Large intestine (tissue), 3 donors: ENCODE measurements at regions not wholly inside any gene's neighbourhood (a gene's known extent, or its start where the extent isn't known, plus 50 kb on each side); places are given as distances from the start of the nearest gene placed in this dataset.

ENCODE experiments used
- DNase-seq, 2 donors: peaks; one replicate each; pipeline versions ENCODE4 v3.0.0 to v3.0.0-alpha.2; 2013
- H3K27ac ChIP-seq: one replicate; pipeline ENCODE4 v1.5.1; 2013; ENCODE audit warnings: low read length
- H3K27me3 ChIP-seq: 2 replicates; pipeline ENCODE4 v1.6.1; 2013; ENCODE audit warnings: low read length; ENCODE audit not compliant: control insufficient read depth, insufficient read depth
- H3K36me3 ChIP-seq: 2 replicates; pipeline ENCODE4 v1.6.1; 2013; ENCODE audit warnings: low read length; ENCODE audit not compliant: control insufficient read depth, insufficient read depth
- H3K4me1 ChIP-seq: one replicate; pipeline ENCODE4 v1.6.1; 2013; ENCODE audit warnings: low read length; ENCODE audit not compliant: control insufficient read depth, insufficient read depth
- H3K4me3 ChIP-seq: one replicate; pipeline ENCODE4 v1.5.1; 2013; ENCODE audit warnings: low read length
- H3K9me3 ChIP-seq: one replicate; pipeline ENCODE4 v1.6.1; 2013; ENCODE audit warnings: mild to moderate bottlenecking, low read depth, low read length, moderate library complexity; ENCODE audit not compliant: control insufficient read depth
- WGBS: methylation state at CpG from one replicate; pipeline ENCODE4 v1.1.5; 2013; ENCODE audit warnings: low lambda C conversion rate; ENCODE audit not compliant: insufficient coverage; 5-methylcytosine and 5-hydroxymethylcytosine counted together

DNA sequence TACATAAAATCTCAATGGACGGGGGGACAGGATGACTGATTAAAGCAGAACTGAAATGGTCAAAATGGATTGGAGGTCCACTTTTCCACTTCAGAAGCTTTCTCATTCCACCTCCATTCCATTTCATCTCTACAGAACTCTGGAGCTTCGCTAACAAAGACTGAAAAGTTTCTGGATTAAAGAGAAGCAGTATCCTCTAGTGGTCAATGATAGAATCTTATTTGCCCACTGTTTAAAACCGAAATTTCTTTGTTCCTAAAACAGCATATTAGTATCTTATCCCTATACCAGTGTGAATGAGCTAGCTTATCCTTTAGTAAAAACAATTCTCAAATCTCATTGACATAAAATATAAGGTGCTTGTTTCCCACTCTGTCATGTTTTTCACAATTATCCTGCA, 890.6 kb downstream of the KCNT2 start:
- DNase-seq, result no peak
- no peaks in the 10 kb centered on the region for H3K4me1 ChIP-seq
- 100% methylated on average over 1 of the region's 3 CpGs for WGBS
- H3K27ac ChIP-seq, result no peak overlapping the region
- H3K36me3 ChIP-seq, result no peaks in the 10 kb centered on the region
- H3K27me3 ChIP-seq, result no peaks in the 10 kb centered on the region
- no peaks in the 10 kb centered on the region for H3K9me3 ChIP-seq
- no peak overlapping the region for H3K4me3 ChIP-seq

DNA sequence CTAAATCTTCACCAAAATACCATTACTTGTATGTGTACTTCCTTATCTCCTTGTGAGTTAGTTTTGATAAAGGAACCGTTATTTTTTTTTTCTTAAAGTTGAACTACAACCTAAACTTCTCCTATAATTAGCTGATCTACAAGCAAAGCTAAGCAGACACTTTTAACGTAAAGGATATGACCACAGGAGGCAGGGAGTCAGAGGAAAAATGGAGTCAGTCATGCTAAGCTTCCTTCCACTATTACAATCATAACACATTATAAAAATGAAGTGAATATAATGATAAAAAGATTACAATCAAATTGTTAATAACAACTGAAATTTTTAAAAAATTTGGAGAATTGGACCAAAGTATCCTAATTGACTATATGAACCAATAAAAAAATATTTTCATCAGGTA, 892.6 kb downstream of the KCNT2 start:
- Histone ChIP-seq H3K27me3 (no peaks in the 10 kb centered on the region), H3K36me3 (no peaks in the 10 kb centered on the region), H3K9me3 (no peaks in the 10 kb centered on the region), H3K27ac (no peak overlapping the region), H3K4me1 (no peaks in the 10 kb centered on the region), H3K4me3 (no peak overlapping the region)
- WGBS, result 67% methylated on average over 2 of the region's 2 CpGs
- no peak for DNase-seq

DNA sequence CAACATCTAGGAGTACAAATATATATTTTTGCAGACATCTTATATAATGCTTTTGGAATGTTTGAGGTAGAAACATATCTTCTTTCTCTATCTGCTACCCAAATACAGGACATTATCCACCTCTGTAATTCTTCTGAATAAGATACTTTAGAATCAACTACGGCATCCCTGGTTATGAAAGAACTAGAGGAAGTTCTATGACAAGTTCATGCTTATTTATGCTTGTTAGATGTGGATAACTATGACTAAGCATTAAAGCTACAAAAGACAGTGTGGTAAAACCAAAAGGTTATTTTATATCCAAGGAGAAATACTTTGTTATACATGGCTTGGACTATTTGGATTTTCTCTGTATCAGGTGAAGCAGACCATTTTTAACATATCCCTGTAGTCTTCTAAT, 894.0 kb downstream of the KCNT2 start:
- WGBS, result no CpG with 5 or more reads among the region's 1 CpG
- Histone ChIP-seq H3K4me1 (no peaks in the 10 kb centered on the region), H3K27me3 (no peaks in the 10 kb centered on the region), H3K4me3 (no peak overlapping the region), H3K9me3 (no peaks in the 10 kb centered on the region), H3K27ac (no peak overlapping the region), H3K36me3 (no peaks in the 10 kb centered on the region)
- no peak for DNase-seq

DNA sequence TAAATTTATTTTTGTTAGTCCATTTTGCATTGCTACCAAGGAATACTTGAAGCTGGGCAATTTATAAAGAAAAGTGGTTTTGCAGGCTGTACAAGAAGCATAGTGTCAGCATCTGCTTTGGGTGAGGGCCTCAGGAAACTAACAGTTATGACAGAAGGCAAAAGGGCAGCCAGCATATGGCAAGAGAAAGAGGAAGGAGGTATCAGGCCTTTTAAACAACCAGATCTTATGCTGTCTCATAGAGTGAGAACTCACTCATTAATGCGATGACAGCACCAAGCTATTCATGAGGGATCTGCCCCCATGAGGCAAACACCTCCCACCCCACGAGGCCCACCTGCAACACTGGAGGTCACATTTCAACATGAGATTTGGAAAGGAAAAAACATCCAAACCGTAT, 898.4 kb downstream of the KCNT2 start:
- H3K27me3 ChIP-seq, result no peaks in the 10 kb centered on the region
- H3K4me1 ChIP-seq, result no peaks in the 10 kb centered on the region
- H3K36me3 ChIP-seq, result no peaks in the 10 kb centered on the region
- H3K4me3 ChIP-seq, result no peak overlapping the region
- no peak overlapping the region for H3K27ac ChIP-seq
- H3K9me3 ChIP-seq, result no peaks in the 10 kb centered on the region
- DNase-seq, result no peak
- no CpG with 5 or more reads among the region's 3 CpGs for WGBS

DNA sequence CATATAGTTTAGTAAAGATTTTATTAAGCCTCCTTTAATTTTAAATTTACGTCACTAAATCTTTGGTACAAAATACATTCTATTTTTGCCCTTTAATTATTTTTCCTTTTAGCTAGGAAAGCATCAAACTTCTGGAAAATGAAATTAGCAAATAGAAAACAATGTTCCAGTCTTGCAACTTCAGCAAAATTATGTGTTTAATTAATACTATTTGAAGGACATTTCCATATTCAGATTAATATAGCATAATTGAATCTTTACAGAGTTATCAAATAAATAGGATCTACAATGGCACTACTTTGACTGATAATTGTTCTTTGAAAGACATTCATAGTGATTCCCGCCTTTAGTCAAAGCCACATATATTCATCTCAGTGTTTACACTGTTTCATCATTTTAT, 904.2 kb downstream of the KCNT2 start:
- DNase-seq, result no peak
- 100% methylated on average over 1 of the region's 2 CpGs for WGBS
- Histone ChIP-seq H3K4me3 (no peak overlapping the region), H3K4me1 (no peaks in the 10 kb centered on the region), H3K27ac (no peak overlapping the region), H3K27me3 (no peaks in the 10 kb centered on the region), H3K9me3 (no peaks in the 10 kb centered on the region), H3K36me3 (no peaks in the 10 kb centered on the region)

DNA sequence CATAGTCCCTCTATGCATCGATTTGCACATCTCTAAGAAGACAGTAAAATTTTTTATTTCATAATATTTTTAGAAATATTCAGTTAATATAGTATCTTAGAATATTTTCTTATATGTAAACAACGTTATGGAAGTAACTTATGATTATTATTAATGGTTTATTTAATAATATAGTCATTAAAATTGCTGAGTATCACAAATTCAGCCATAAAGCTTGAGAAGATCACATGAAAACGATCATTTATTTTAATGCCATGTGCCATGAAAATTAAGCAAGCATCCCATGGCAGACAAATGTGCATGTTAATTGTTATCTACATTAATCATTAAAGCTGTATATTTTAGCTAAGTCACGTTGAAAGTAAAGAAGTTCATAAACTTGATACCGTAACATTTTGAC, 907.1 kb downstream of the KCNT2 start:
- no peaks in the 10 kb centered on the region for H3K36me3 ChIP-seq
- 82% methylated on average over 3 of the region's 5 CpGs for WGBS
- H3K4me1 ChIP-seq, result no peaks in the 10 kb centered on the region
- no peaks in the 10 kb centered on the region for H3K9me3 ChIP-seq
- no peak overlapping the region for H3K27ac ChIP-seq
- no peak overlapping the region for H3K4me3 ChIP-seq
- H3K27me3 ChIP-seq, result no peaks in the 10 kb centered on the region
- no peak for DNase-seq

DNA sequence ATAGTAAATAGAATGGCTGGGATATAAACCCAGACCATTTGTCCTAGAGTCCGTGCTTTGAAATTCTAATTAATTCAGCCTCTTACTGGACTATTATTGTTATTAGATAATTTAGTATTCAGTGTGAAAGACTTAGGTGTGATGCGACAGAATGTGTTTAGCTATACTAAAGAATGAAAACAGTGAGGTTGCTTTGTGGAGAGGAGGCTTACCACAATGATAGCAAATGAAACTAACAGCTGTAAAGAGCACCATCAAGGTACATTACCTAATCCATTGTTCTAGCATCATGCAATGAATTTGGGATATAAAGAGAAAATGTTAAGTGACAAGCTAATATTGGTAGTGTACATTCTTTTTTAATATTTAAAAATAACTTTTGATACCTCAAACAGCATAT, 911.1 kb downstream of the KCNT2 start:
- WGBS, result 93% methylated on average over 2 of the region's 2 CpGs
- no peaks in the 10 kb centered on the region for H3K27me3 ChIP-seq
- DNase-seq, result no peak
- H3K27ac ChIP-seq, result no peak overlapping the region
- H3K36me3 ChIP-seq, result no peaks in the 10 kb centered on the region
- no peaks in the 10 kb centered on the region for H3K9me3 ChIP-seq
- no peaks in the 10 kb centered on the region for H3K4me1 ChIP-seq
- no peak overlapping the region for H3K4me3 ChIP-seq

DNA sequence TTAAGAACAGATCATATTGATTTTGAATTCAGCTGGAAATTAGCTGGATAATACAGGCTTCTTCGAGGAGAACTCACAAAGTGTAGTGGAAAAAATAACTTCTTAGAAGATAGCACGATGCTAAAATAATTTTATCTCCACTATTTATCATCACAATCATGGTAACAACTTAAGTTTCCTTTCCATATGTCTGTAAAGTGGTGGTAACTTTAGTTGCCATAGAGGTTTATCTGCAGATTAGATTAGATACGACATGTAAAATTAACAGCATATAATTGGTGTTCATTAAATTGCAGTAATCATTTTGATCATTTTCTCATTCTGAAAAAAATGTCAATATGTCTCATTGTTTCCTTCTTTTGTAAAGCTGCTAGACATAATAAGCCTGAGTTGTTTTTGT, 921.5 kb downstream of the KCNT2 start:
- Histone ChIP-seq H3K27ac (no peak overlapping the region), H3K36me3 (no peaks in the 10 kb centered on the region), H3K27me3 (no peaks in the 10 kb centered on the region), H3K9me3 (no peaks in the 10 kb centered on the region), H3K4me3 (no peak overlapping the region), H3K4me1 (no peaks in the 10 kb centered on the region)
- no CpG with 5 or more reads among the region's 3 CpGs for WGBS
- DNase-seq, result no peak

DNA sequence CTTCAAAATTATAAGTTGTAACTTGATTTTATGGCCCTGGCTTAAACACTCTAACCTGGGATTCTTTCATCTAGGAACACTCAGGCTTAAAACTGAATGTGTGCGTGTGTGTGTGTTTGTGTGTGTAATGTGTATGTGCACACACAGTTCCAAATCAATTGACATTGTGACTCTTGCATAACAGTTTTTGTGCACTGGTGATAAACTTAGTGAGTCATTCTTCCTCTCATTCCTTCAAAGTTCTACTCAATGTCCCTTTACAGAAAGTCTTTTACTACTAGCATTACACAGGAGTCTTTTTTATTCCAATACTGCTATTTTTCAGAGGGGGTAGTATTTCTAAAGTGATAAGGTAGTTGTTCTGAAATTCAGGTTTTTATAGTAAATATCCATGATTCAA, 943.6 kb downstream of the KCNT2 start:
- DNase-seq, result no peak
- Histone ChIP-seq H3K36me3 (no peaks in the 10 kb centered on the region), H3K27ac (no peak overlapping the region), H3K27me3 (no peaks in the 10 kb centered on the region), H3K4me3 (no peak overlapping the region), H3K4me1 (no peaks in the 10 kb centered on the region), H3K9me3 (no peaks in the 10 kb centered on the region)
- WGBS, result no CpG with 5 or more reads among the region's 1 CpG

DNA sequence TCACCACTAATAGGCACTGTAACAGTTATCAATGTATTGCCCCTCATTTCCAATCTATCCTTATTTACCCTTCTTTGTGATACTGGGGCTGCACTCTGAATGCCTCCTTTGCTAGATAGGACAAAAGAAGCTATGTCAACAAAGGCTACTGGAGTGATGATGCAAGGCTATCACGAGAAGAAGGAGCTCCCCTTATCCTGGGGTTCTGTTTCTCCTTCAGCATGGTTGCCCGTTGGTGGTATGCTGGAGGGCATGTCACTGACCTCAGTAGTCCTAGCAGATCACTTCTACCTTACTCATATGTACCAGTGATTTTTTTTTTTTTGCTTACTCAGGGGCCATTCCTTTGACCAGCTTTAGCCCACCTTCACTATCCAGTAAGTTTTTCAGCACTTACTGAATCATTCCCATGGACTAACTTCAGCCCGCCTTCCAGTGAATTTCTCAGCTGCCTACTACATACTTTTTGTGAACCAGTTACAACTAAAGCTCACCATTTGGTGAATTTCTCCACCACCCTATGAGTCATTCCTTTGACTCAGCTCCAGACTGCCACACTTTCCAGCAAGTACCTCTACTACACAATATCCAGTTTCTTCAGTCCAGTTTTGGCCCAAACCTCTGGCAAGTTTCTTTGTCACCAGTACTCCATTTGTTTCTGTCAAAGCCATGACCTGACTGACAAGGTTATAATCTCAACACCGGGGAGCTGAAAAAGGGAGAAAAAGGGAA, 944.5 kb downstream of the KCNT2 start:
- 87% methylated on average over 2 of the region's 4 CpGs for WGBS
- no peaks in the 10 kb centered on the region for H3K9me3 ChIP-seq
- no peaks in the 10 kb centered on the region for H3K27me3 ChIP-seq
- no peak overlapping the region for H3K27ac ChIP-seq
- no peaks in the 10 kb centered on the region for H3K36me3 ChIP-seq
- no peak for DNase-seq
- H3K4me1 ChIP-seq, result no peaks in the 10 kb centered on the region
- no peak overlapping the region for H3K4me3 ChIP-seq

DNA sequence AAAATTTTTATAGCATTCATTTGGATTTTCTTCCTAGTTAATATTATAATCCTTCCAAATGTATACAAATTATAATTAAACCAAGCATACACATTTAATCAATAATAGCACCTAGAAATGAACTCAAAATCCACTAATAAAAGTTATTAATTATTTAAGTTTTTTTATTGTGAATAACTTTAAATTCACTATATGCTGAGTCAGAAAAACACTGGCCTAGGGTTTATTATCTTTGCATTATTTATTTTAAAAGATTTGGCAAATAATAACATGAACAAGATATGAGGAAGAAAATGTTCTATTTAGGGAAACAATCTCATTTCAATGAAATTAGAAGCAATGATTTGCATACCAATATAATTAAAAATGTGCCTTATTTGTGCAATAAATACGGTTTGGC, 951.5 kb downstream of the KCNT2 start:
- H3K9me3 ChIP-seq, result no peaks in the 10 kb centered on the region
- WGBS, result 80% methylated on average over 1 of the region's 1 CpG
- no peak overlapping the region for H3K4me3 ChIP-seq
- H3K27ac ChIP-seq, result no peak overlapping the region
- no peaks in the 10 kb centered on the region for H3K36me3 ChIP-seq
- no peaks in the 10 kb centered on the region for H3K4me1 ChIP-seq
- DNase-seq, result no peak
- no peaks in the 10 kb centered on the region for H3K27me3 ChIP-seq
